CD14-positive monocyte (primary cell): ENCODE measurements at regions not wholly inside any gene's neighbourhood (a gene's known extent, or its start where the extent isn't known, plus 50 kb on each side); places are given as distances from the start of the nearest gene placed in this dataset.

Experiments used
- DNase-seq, 3 donors: peaks; one replicate each; pipeline ENCODE4 v3.0.0-alpha.2; 2011 to 2022
- H2AFZ ChIP-seq: 2 replicates; pipeline ENCODE4 v1.6.0; 2012; ENCODE audit warnings: mild to moderate bottlenecking, low read depth, low read length, inconsistent platforms; ENCODE audit not compliant: insufficient read depth, poor library complexity, severe bottlenecking
- H3K27ac ChIP-seq, 2 donors: 1 replicate in 1 of 2; 2 replicates in 1 of 2; pipeline ENCODE4 v1.5.1; 2012 to 2013; ENCODE audit warnings: low read length in 2 of 2, control low read depth in 1 of 2, inconsistent platforms in 1 of 2, low read depth in 1 of 2, mild to moderate bottlenecking in 1 of 2
- H3K27me3 ChIP-seq, 2 donors: one replicate each; pipeline versions ENCODE4 v1.6.0 to v1.6.1; 2011 to 2013; ENCODE audit warnings: low read length in 2 of 2; ENCODE audit not compliant: control insufficient read depth in 2 of 2, insufficient read depth in 2 of 2
- H3K36me3 ChIP-seq, 2 donors: replicated peaks in 1 of 2; 1 replicate in 1 of 2; 2 replicates in 1 of 2; pipeline versions ENCODE4 v1.5.1 to v1.6.1; 2012 to 2013; ENCODE audit warnings: low read length in 2 of 2, control low read depth in 1 of 2, inconsistent platforms in 1 of 2, mild to moderate bottlenecking in 1 of 2; ENCODE audit not compliant: insufficient read depth in 2 of 2, control insufficient read depth in 1 of 2
- H3K4me1 ChIP-seq, 2 donors: 1 replicate in 1 of 2; 2 replicates in 1 of 2; pipeline versions ENCODE4 v1.5.1 to v1.6.1; 2012 to 2013; ENCODE audit warnings: low read length in 2 of 2, control low read depth in 1 of 2, inconsistent platforms in 1 of 2, mild to moderate bottlenecking in 1 of 2, moderate library complexity in 1 of 2; ENCODE audit not compliant: insufficient read depth in 2 of 2, control insufficient read depth in 1 of 2
- H3K4me2 ChIP-seq: replicated peaks from 2 replicates; pipeline ENCODE3; 2012; ENCODE audit warnings: low read length, moderate library complexity, mild to moderate bottlenecking; ENCODE audit not compliant: poor library complexity, severe bottlenecking; ENCODE audit errors: extremely low read depth
- H3K4me3 ChIP-seq, 3 experiments: fragments of 200-600 bp in 1 of 3; sonication (generic) in 1 of 3; replicated peaks in 1 of 3; 1 replicate in 2 of 3; 2 replicates in 1 of 3; pipeline ENCODE4 v1.5.1; 2011 to 2013; ENCODE audit warnings: low read length in 3 of 3, mild to moderate bottlenecking in 3 of 3, control low read depth in 2 of 3, low read depth in 2 of 3, inconsistent platforms in 1 of 3, moderate library complexity in 1 of 3
- H3K79me2 ChIP-seq: 2 replicates; pipeline ENCODE4 v1.6.0; 2012; ENCODE audit warnings: mild to moderate bottlenecking, control low read depth, inconsistent platforms, low read length, moderate library complexity; ENCODE audit not compliant: insufficient read depth
- H3K9ac ChIP-seq: 2 replicates; pipeline ENCODE4 v1.6.0; 2017; ENCODE audit warnings: low read length, mild to moderate bottlenecking; ENCODE audit not compliant: insufficient read depth, poor library complexity, severe bottlenecking
- H3K9me3 ChIP-seq, 2 donors: replicated peaks in 1 of 2; 1 replicate in 1 of 2; 2 replicates in 1 of 2; pipeline versions ENCODE4 v1.5.1 to v1.6.1; 2012 to 2013; ENCODE audit warnings: low read length in 2 of 2, control low read depth in 1 of 2; ENCODE audit not compliant: control insufficient read depth in 1 of 2, insufficient read depth in 1 of 2
- H4K20me1 ChIP-seq: 2 replicates; pipeline ENCODE4 v1.6.0; 2012; ENCODE audit warnings: mild to moderate bottlenecking, low read length, control low read depth, moderate library complexity; ENCODE audit not compliant: insufficient read depth
- H3K27ac Mint-ChIP-seq, 7 donors: one replicate each; pipeline ENCODE4 v1.8.0; 2020; ENCODE audit warnings: mild to moderate bottlenecking in 7 of 7, mixed read lengths in 7 of 7, moderate library complexity in 6 of 7, inconsistent platforms in 2 of 7
- H3K27me3 Mint-ChIP-seq, 3 donors: one replicate each; pipeline ENCODE4 v1.8.0; 2021 to 2022; ENCODE audit warnings: low read depth in 3 of 3, mild to moderate bottlenecking in 3 of 3, mixed read lengths in 3 of 3, moderate library complexity in 3 of 3, inconsistent platforms in 1 of 3
- H3K36me3 Mint-ChIP-seq, 2 donors: one replicate each; pipeline ENCODE4 v1.8.0; 2020; ENCODE audit warnings: mixed read lengths in 2 of 2, inconsistent platforms in 1 of 2, mild to moderate bottlenecking in 1 of 2
- H3K4me1 Mint-ChIP-seq: one replicate; pipeline ENCODE4 v1.8.0; 2020; ENCODE audit warnings: mild to moderate bottlenecking, mixed read lengths
- H3K4me3 Mint-ChIP-seq, 2 donors: one replicate each; pipeline ENCODE4 v1.8.0; 2020; ENCODE audit warnings: mild to moderate bottlenecking in 2 of 2, mixed read lengths in 2 of 2, moderate library complexity in 1 of 2
- H3K9me3 Mint-ChIP-seq, 7 donors: one replicate each; pipeline ENCODE4 v1.8.0; 2020 to 2022; ENCODE audit warnings: mixed read lengths in 7 of 7, mild to moderate bottlenecking in 6 of 7, moderate library complexity in 6 of 7, inconsistent platforms in 2 of 7
- WGBS: methylation state at CpG from one replicate; pipeline ENCODE4 v1.1.5; 2013; ENCODE audit warnings: missing lambda C conversion rate; ENCODE audit not compliant: insufficient coverage; 5-methylcytosine and 5-hydroxymethylcytosine counted together
- intact Hi-C, 2 donors: fragments of 100-400 bp; cut with micrococcal nuclease; formaldehyde crosslinking; loops; one replicate each; pipeline versions ENCODE4 v1.15.0 to v1.15.1; 2023
- TF ChIP-seq, protein P1 (sequence below): fragments of 200-600 bp; IDR thresholded peaks from one replicate; pipeline ENCODE4 v1.8.0; 2022; ENCODE audit warnings: antibody characterized with exemption, mild to moderate bottlenecking

DNA sequence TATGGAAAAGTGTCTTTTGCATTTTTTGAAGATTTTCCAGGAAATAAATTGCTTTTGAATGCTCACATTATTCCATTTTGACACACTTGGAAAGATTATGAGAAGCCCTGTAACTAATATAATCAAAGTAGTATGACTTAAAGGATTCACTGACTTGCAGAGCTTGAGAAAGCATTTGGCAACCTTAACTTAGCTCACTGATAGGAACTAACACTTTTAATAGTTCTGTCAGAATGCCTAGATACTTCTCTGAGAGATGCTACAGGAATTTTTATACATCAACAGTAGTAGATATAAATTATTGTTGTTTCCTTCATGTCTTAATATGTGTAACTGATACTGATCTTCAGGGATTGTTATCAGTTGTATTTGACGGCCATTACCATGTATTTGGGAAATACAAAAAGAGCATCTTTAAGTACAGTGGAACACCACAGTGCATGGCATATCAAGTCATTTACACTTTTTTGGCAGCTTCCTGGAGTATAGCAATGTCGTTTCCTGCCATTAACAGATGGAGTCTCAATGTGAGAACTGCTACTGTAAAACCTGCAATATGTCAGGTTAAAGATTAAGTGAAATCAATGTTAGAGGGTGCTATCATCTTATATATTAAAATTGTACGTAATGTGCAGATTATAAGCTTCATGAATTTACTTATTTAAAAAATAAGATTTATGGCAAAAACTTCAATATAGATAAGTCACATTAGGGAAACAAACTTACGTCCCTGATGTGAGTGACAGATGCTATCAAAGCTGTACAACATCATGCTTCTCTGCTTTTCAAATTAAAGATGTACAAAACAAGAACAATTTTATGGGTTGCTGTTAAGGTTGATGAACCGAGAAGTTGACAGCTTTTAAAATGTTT is 1159.8 kb upstream of the MIR17HG start:
- H3K4me1 Mint-ChIP-seq: no peaks in the 10 kb centered on the region
- no peak overlapping the region for H3K4me3 Mint-ChIP-seq
- Histone ChIP-seq H3K79me2 (no peaks in the 10 kb centered on the region), H3K4me2 (no peak overlapping the region), H3K4me1 (no peaks in the 10 kb centered on the region), H3K36me3 (no peaks in the 10 kb centered on the region), H3K27ac (no peak overlapping the region), H2AFZ (no peak overlapping the region), H3K9me3 (peaks cover 0 to 5% of the 10 kb centered on the region in 2 donors), H4K20me1 (no peaks in the 10 kb centered on the region), H3K27me3 (no peaks in the 10 kb centered on the region), H3K9ac (no peak overlapping the region), H3K4me3 (no peak overlapping the region)
- intact Hi-C loops: no loop called here
- no peaks in the 10 kb centered on the region for H3K36me3 Mint-ChIP-seq
- TF ChIP-seq, protein P1, sequence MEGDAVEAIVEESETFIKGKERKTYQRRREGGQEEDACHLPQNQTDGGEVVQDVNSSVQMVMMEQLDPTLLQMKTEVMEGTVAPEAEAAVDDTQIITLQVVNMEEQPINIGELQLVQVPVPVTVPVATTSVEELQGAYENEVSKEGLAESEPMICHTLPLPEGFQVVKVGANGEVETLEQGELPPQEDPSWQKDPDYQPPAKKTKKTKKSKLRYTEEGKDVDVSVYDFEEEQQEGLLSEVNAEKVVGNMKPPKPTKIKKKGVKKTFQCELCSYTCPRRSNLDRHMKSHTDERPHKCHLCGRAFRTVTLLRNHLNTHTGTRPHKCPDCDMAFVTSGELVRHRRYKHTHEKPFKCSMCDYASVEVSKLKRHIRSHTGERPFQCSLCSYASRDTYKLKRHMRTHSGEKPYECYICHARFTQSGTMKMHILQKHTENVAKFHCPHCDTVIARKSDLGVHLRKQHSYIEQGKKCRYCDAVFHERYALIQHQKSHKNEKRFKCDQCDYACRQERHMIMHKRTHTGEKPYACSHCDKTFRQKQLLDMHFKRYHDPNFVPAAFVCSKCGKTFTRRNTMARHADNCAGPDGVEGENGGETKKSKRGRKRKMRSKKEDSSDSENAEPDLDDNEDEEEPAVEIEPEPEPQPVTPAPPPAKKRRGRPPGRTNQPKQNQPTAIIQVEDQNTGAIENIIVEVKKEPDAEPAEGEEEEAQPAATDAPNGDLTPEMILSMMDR: no peak
- no CpG with 5 or more reads among the region's 5 CpGs for WGBS
- H3K27ac Mint-ChIP-seq: no peak overlapping the region
- H3K27me3 Mint-ChIP-seq: no peaks in the 10 kb centered on the region
- peaks cover 0 to 5% (median 2%) of the 10 kb centered on the region in 7 donors for H3K9me3 Mint-ChIP-seq
- no peak for DNase-seq

DNA sequence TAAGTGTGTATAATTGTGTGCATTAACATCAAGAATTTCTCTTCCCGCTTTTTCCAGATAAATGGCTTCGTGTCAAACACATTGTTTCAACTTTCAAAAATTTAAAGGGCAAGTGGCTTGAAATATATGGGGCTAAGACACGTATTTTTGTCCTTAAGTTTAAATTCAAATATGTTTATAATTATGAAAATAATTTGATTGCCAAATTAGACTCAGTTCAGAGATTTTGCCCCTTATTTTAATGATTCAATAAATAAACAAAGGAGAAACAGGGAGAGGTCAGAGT is 1159.2 kb upstream of the MIR17HG start:
- no CpG with 5 or more reads among the region's 3 CpGs for WGBS
- TF ChIP-seq, protein P1: no peak
- Mint-ChIP-seq H3K36me3 (no peaks in the 10 kb centered on the region), H3K27ac (no peak overlapping the region), H3K4me1 (no peaks in the 10 kb centered on the region), H3K9me3 (peaks cover 0 to 5% (median 2%) of the 10 kb centered on the region in 7 donors), H3K4me3 (no peak overlapping the region), H3K27me3 (no peaks in the 10 kb centered on the region)
- Histone ChIP-seq H4K20me1 (no peaks in the 10 kb centered on the region), H3K79me2 (no peaks in the 10 kb centered on the region), H3K36me3 (no peaks in the 10 kb centered on the region), H3K4me3 (no peak overlapping the region), H3K9ac (no peak overlapping the region), H3K27ac (no peak overlapping the region), H3K4me2 (no peak overlapping the region), H3K4me1 (no peaks in the 10 kb centered on the region), H3K9me3 (peaks cover 0 to 4% of the 10 kb centered on the region in 2 donors), H3K27me3 (no peaks in the 10 kb centered on the region), H2AFZ (no peak overlapping the region)
- intact Hi-C loops: no loop called here
- no peak for DNase-seq
